HL-60 (cell line): ENCODE measurements at regions not wholly inside any gene's neighbourhood (a gene's known extent, or its start where the extent isn't known, plus 50 kb on each side); places are given as distances from the start of the nearest gene placed in this dataset.

Source experiments
- DNase-seq, 2 experiments: peaks; one replicate each; pipeline ENCODE4 v3.0.0-alpha.2; 2010 to 2020; ENCODE audit warnings: low read depth in 1 of 2, low spot score in 1 of 2
- H3K27ac ChIP-seq: fragments of 250-450 bp; sonication (Bioruptor Pico); replicated peaks from 2 replicates; pipeline ENCODE4 v1.5.1; 2020; ENCODE audit warnings: mild to moderate bottlenecking, moderate library complexity
- H3K27me3 ChIP-seq: fragments of 250-450 bp; sonication (Bioruptor Pico); 2 replicates; pipeline ENCODE4 v1.5.1; 2021; ENCODE audit warnings: mild to moderate bottlenecking, moderate library complexity; ENCODE audit not compliant: insufficient read depth, poor library complexity, severe bottlenecking
- H3K4me3 ChIP-seq: replicated peaks from 2 replicates; pipeline ENCODE4 v1.5.1; 2011; ENCODE audit warnings: mild to moderate bottlenecking, control low read depth, low read length; ENCODE audit not compliant: insufficient read depth
- GABPA ChIP-seq: IDR thresholded peaks from 2 replicates; pipeline ENCODE4 v1.6.1; 2012; ENCODE audit warnings: low read depth
- POLR2AphosphoS5 ChIP-seq: IDR thresholded peaks from 2 replicates; pipeline ENCODE4 v1.6.1; 2012; ENCODE audit warnings: low read depth
- SPI1 ChIP-seq: IDR thresholded peaks from 2 replicates; pipeline ENCODE4 v1.6.1; 2012; ENCODE audit warnings: low read depth, mild to moderate bottlenecking, borderline replicate concordance
- TF ChIP-seq, protein P1 (sequence below): IDR thresholded peaks from one replicate; pipeline ENCODE4 v1.5.1; 2011; ENCODE audit warnings: low read length, control low read depth, inconsistent platforms; ENCODE audit not compliant: insufficient read depth
- TF ChIP-seq, protein P2 (sequence below): IDR thresholded peaks from 2 replicates; pipeline ENCODE4 v1.6.1; 2012; ENCODE audit warnings: low read depth; ENCODE audit not compliant: insufficient replicate concordance

DNA sequence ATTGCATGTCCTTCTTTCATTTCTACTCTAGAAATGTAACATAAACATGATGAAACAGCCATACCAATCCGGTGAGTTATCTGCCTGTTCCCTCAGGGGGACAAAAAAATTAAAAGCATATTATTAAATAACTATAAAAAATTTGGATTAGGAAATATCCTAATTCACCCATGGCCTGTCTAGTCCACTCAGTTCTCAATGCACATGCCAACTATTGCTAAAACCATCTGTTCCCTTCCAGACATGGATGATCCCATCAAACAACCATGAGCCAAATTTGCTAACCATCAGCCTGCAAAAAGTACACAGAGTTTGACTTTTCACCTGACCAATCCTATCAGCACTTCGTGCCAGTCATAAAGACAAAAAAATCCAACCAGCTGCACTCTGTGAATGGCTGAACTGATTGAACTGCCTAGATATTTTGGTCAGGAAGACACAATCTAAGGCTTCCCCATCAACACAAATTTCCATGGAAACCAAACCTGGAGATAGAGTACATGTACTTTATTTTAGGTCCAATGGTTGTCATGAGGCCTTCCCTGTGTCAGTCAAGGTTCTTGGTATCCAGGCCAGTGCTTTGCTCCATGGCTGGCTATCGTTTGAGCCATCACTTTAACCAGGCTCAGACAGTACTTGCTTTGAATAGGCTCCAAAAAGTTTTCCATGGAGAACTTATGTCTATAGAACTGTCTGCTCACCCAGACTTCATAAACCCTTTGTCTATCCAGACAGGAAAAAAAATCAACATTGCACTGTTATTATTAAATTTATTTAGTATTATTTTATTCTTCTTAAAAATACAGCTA is 570.8 kb downstream of the LTN1 start:
- no peak overlapping the region for H3K27ac ChIP-seq
- H3K27me3 ChIP-seq: no peaks in the 10 kb centered on the region
- DNase-seq: no peak
- no peak overlapping the region for H3K4me3 ChIP-seq
- TF ChIP-seq SPI1 (no peak), POLR2AphosphoS5 (no peak), GABPA (no peak)
- TF ChIP-seq, protein P1, sequence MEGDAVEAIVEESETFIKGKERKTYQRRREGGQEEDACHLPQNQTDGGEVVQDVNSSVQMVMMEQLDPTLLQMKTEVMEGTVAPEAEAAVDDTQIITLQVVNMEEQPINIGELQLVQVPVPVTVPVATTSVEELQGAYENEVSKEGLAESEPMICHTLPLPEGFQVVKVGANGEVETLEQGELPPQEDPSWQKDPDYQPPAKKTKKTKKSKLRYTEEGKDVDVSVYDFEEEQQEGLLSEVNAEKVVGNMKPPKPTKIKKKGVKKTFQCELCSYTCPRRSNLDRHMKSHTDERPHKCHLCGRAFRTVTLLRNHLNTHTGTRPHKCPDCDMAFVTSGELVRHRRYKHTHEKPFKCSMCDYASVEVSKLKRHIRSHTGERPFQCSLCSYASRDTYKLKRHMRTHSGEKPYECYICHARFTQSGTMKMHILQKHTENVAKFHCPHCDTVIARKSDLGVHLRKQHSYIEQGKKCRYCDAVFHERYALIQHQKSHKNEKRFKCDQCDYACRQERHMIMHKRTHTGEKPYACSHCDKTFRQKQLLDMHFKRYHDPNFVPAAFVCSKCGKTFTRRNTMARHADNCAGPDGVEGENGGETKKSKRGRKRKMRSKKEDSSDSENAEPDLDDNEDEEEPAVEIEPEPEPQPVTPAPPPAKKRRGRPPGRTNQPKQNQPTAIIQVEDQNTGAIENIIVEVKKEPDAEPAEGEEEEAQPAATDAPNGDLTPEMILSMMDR: no peak
- TF ChIP-seq, protein P2, sequence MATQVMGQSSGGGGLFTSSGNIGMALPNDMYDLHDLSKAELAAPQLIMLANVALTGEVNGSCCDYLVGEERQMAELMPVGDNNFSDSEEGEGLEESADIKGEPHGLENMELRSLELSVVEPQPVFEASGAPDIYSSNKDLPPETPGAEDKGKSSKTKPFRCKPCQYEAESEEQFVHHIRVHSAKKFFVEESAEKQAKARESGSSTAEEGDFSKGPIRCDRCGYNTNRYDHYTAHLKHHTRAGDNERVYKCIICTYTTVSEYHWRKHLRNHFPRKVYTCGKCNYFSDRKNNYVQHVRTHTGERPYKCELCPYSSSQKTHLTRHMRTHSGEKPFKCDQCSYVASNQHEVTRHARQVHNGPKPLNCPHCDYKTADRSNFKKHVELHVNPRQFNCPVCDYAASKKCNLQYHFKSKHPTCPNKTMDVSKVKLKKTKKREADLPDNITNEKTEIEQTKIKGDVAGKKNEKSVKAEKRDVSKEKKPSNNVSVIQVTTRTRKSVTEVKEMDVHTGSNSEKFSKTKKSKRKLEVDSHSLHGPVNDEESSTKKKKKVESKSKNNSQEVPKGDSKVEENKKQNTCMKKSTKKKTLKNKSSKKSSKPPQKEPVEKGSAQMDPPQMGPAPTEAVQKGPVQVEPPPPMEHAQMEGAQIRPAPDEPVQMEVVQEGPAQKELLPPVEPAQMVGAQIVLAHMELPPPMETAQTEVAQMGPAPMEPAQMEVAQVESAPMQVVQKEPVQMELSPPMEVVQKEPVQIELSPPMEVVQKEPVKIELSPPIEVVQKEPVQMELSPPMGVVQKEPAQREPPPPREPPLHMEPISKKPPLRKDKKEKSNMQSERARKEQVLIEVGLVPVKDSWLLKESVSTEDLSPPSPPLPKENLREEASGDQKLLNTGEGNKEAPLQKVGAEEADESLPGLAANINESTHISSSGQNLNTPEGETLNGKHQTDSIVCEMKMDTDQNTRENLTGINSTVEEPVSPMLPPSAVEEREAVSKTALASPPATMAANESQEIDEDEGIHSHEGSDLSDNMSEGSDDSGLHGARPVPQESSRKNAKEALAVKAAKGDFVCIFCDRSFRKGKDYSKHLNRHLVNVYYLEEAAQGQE: no peak

- DNase-seq: no peak
- H3K27ac ChIP-seq: no peak overlapping the region
- H3K4me3 ChIP-seq: no peak overlapping the region
- no peaks in the 10 kb centered on the region for H3K27me3 ChIP-seq
- TF ChIP-seq POLR2AphosphoS5 (no peak), GABPA (no peak), SPI1 (no peak)
- TF ChIP-seq, protein P2: no peak
- TF ChIP-seq, protein P1: no peak
These were observed 572.9 kb downstream of the LTN1 start for GRCh38 chr21:28419811-28420210.

GRCh38 chr21:28418726-28419514 is 573.8 kb downstream of the LTN1 start:
- H3K27ac ChIP-seq: no peak overlapping the region
- H3K4me3 ChIP-seq: no peak overlapping the region
- H3K27me3 ChIP-seq: no peaks in the 10 kb centered on the region
- no peak for TF ChIP-seq POLR2AphosphoS5
- TF ChIP-seq, protein P1: no peak
- TF ChIP-seq, protein P2: no peak
- TF ChIP-seq GABPA: no peak
- no peak for TF ChIP-seq SPI1
- DNase-seq: no peak
